Esophagus muscularis mucosa (tissue), 4 donors: ENCODE measurements at regions not wholly inside any gene's neighbourhood (a gene's known extent, or its start where the extent isn't known, plus 50 kb on each side); places are given as distances from the start of the nearest gene placed in this dataset.

Experiments used
- DNase-seq: peaks from one replicate; pipeline ENCODE4 v3.0.0-alpha.2; 2017; ENCODE audit errors: extremely low spot score
- H3K27ac ChIP-seq, 4 donors: fragments of 200-600 bp; sonication (generic); replicated peaks in 1 of 4; 1 replicate in 3 of 4; 2 replicates in 1 of 4; pipeline ENCODE4 v1.5.1; 2016 to 2019; ENCODE audit warnings: mild to moderate bottlenecking in 1 of 4
- H3K27me3 ChIP-seq, 4 donors: fragments of 200-600 bp; sonication (generic); one replicate each; pipeline versions ENCODE4 v1.5.1 to v1.6.0; 2016 to 2019
- H3K36me3 ChIP-seq, 4 donors: fragments of 200-600 bp; sonication (generic); one replicate each; pipeline ENCODE4 v1.5.1; 2016 to 2019
- H3K4me1 ChIP-seq, 4 donors: fragments of 200-600 bp; sonication (generic); one replicate each; pipeline ENCODE4 v1.5.1; 2016 to 2019
- H3K4me3 ChIP-seq, 4 donors: fragments of 200-600 bp; sonication (generic); 1 replicate in 2 of 4; 2 replicates in 2 of 4; pipeline ENCODE4 v1.5.1; 2016 to 2019; ENCODE audit warnings: mild to moderate bottlenecking in 4 of 4, moderate library complexity in 1 of 4
- H3K9me3 ChIP-seq, 4 donors: fragments of 200-600 bp; sonication (generic); 1 replicate in 3 of 4; 2 replicates in 1 of 4; pipeline ENCODE4 v1.5.1; 2016 to 2019
- CTCF ChIP-seq, 3 experiments: fragments of 200-600 bp in 2 of 3; fragments of 450-650 bp in 1 of 3; sonication (generic) in 2 of 3; IDR thresholded peaks; one replicate each; pipeline ENCODE4 v1.5.1; 2017 to 2019; ENCODE audit warnings: antibody characterized with exemption in 3 of 3, mild to moderate bottlenecking in 2 of 3, moderate library complexity in 1 of 3
- EP300 ChIP-seq: sonication (generic); formaldehyde crosslinking; IDR thresholded peaks from one replicate; pipeline ENCODE4 v1.6.1; 2017; ENCODE audit warnings: antibody characterized with exemption
- POLR2A ChIP-seq: fragments of 450-650 bp; IDR thresholded peaks from one replicate; pipeline ENCODE4 v1.6.1; 2017; ENCODE audit warnings: antibody characterized with exemption, moderate library complexity, mild to moderate bottlenecking, low read depth
- POLR2AphosphoS5 ChIP-seq, 2 donors: sonication (generic); formaldehyde crosslinking; IDR thresholded peaks; one replicate each; pipeline ENCODE4 v1.6.1; 2017; ENCODE audit warnings: antibody characterized with exemption in 2 of 2
- whole genome bisulfite sequencing: methylation state at CpG from one replicate; pipeline ENCODE4 v1.1.5; 2018; 5-methylcytosine and 5-hydroxymethylcytosine counted together
- intact Hi-C: fragments of 100-400 bp; cut with DNase I; formaldehyde crosslinking; loops from one replicate; pipeline ENCODE4 v1.15.1; 2023

- intact Hi-C loops, result no loop called here
- H3K9me3 ChIP-seq, result no peaks in the 10 kb centered on the region
- H3K4me1 ChIP-seq, result no peaks in the 10 kb centered on the region
- H3K4me3 ChIP-seq, result no peak overlapping the region
- H3K36me3 ChIP-seq, result no peaks in the 10 kb centered on the region
- no peak for DNase-seq
- no peak overlapping the region for H3K27ac ChIP-seq
- H3K27me3 ChIP-seq, result peaks cover 0 to 68% (median 0%) of the 10 kb centered on the region in 4 donors
- WGBS, result 83% methylated on average over 7 of the region's 8 CpGs
- TF ChIP-seq POLR2A (no peak), POLR2AphosphoS5 (IDR thresholded peaks at IDR 0.05) (no peak), CTCF (IDR thresholded peaks at IDR 0.05) (no peak), EP300 (no peak)
Observed at GRCh38 chr22:47282851-47283250, 520.4 kb downstream of the TBC1D22A start.

GRCh38 chr22:47282366-47282765 lies 519.9 kb downstream of the TBC1D22A start:
- WGBS, result 96% methylated on average over 4 of the region's 10 CpGs
- no peak for DNase-seq
- Histone ChIP-seq H3K27me3 (peaks cover 0 to 70% (median 0%) of the 10 kb centered on the region in 4 donors), H3K27ac (no peak overlapping the region), H3K36me3 (no peaks in the 10 kb centered on the region), H3K4me1 (no peaks in the 10 kb centered on the region), H3K9me3 (no peaks in the 10 kb centered on the region), H3K4me3 (no peak overlapping the region)
- intact Hi-C loops, result no loop called here
- TF ChIP-seq POLR2A, result no peak
- no peak for TF ChIP-seq CTCF (IDR thresholded peaks at IDR 0.05)
- TF ChIP-seq EP300, result no peak
- TF ChIP-seq POLR2AphosphoS5 (IDR thresholded peaks at IDR 0.05), result no peak

GRCh38 chr22:47281126-47282106 lies 519.0 kb downstream of the TBC1D22A start:
- WGBS, result 79% methylated on average over 20 of the region's 20 CpGs
- no peaks in the 10 kb centered on the region for H3K4me1 ChIP-seq
- no peak for DNase-seq
- peaks cover 0 to 70% (median 0%) of the 10 kb centered on the region in 4 donors for H3K27me3 ChIP-seq
- intact Hi-C loops, result no loop called here
- TF ChIP-seq CTCF (IDR thresholded peaks at IDR 0.05) (no peak), EP300 (no peak), POLR2A (no peak), POLR2AphosphoS5 (IDR thresholded peaks at IDR 0.05) (no peak)
- no peaks in the 10 kb centered on the region for H3K9me3 ChIP-seq
- H3K36me3 ChIP-seq, result no peaks in the 10 kb centered on the region
- no peak overlapping the region for H3K4me3 ChIP-seq
- no peak overlapping the region for H3K27ac ChIP-seq

GRCh38 chr22:47280301-47280700 lies 517.9 kb downstream of the TBC1D22A start:
- intact Hi-C loops, result no loop called here
- H3K36me3 ChIP-seq, result no peaks in the 10 kb centered on the region
- no peak overlapping the region for H3K27ac ChIP-seq
- 81% methylated on average over 6 of the region's 6 CpGs for WGBS
- no peak for DNase-seq
- H3K9me3 ChIP-seq, result no peaks in the 10 kb centered on the region
- peaks cover 0 to 75% (median 0%) of the 10 kb centered on the region in 4 donors for H3K27me3 ChIP-seq
- H3K4me3 ChIP-seq, result no peak overlapping the region
- no peak for TF ChIP-seq EP300
- no peak for TF ChIP-seq CTCF (IDR thresholded peaks at IDR 0.05)
- no peak for TF ChIP-seq POLR2A
- TF ChIP-seq POLR2AphosphoS5 (IDR thresholded peaks at IDR 0.05), result no peak
- no peaks in the 10 kb centered on the region for H3K4me1 ChIP-seq
